GM18867 (cell line): ENCODE measurements at regions not wholly inside any gene's neighbourhood (a gene's known extent, or its start where the extent isn't known, plus 50 kb on each side); places are given as distances from the start of the nearest gene placed in this dataset.

Source experiments
- ATAC-seq: cut with Tn5 transposase; IDR thresholded peaks from one replicate; pipeline ENCODE4 v1.9.1; 2021; ENCODE audit warnings: mild to moderate bottlenecking, moderate library complexity; ENCODE audit not compliant: unreplicated experiment

DNA sequence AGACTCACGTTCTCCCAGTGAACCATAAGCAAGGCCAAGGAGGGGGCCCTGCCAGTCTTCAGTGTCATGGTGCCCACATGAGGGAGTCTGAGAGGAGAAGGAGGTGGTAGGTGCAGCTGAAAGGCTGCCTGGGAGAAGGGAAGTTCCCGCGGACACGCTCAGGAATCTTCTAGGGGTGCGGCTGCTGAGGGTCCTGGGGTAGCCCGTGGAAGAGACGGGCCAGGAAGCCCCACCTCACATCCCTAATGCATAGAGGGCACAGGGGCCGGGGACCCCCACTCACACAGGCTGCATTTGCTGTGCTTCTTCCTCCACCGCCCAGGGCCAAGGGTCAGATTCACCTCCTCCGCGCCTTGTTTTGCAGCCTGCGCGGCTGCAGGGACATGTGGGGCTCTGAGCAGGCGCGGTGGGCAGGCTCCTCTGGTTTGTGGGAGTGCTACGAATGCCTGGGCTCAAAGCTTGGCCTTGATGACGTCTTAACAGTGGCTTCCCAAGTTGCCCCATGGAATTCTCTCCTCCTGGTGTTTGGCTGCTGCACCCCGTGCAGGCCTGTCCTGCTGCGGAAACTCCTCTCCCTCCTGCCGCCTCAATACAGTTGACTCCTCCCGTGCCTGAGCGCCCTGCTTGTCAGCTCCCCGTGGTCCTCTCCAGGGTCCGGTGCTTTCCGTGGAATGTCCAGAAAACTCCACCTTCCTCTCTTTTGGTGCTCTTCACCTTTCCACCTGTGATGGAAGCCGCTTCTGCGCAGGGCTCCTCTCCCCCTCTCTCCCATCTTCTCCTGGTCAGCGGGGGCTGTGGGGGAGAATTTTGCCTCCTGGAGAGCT is 95.7 kb downstream of the VAPA start:
- ATAC-seq, result no peak

GRCh38 chr18:10010611-10011015 is 96.8 kb downstream of the VAPA start:
- ATAC-seq, result no peak

GRCh38 chr18:10011061-10011460 is 97.2 kb downstream of the VAPA start:
- no peak for ATAC-seq

- no peak for ATAC-seq
Observed at GRCh38 chr18:10011751-10012150, 97.9 kb downstream of the VAPA start.

GRCh38 chr18:10012526-10012925 is 98.7 kb downstream of the VAPA start:
- ATAC-seq, result no peak

GRCh38 chr18:10013621-10014543 is 100.1 kb downstream of the VAPA start:
- ATAC-seq, result no peak

- ATAC-seq, result no peak
Observed at GRCh38 chr18:10015288-10015701, 101.5 kb downstream of the VAPA start.

DNA sequence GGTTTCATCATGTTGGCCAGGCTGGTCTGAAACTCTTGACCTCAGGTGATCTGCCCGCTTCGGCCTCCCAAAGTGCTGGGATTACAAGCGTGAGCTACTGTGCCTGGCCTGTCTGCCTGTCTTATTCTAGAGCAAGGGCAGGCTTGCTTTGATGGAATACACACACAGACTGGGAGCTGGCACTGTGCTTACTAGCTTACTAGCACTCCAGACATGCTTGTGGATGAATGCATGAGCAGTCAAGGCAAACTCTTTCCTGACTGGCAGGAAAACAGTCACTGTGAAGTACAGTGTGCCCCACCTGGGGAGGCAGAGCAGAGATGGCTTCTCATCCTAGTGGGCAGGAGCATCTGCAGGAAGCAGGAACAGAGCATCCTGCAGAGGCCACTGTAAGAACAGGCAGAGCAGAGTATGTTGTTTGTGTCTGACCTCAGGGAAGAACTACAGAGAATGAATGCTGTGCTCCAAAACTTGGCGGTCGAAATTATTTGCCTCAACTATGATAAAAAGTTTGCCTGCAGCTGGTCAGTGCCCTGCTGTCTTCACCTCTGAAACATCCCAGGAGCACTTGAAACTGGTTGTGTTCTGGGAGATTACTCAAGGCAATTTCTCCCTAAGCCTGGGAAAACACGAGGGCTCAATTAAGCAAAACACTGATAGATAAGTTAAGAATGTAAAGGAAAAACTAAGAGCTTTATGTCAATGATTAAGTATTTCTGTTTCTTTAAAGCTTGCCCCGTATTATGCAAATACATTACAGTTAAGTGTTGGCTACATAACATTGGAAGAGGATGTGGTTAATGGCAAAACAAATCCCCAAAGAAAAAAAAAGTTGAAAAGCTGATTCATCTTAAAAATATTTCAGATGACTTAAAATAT is 102.4 kb downstream of the VAPA start:
- no peak for ATAC-seq

GRCh38 chr18:10017043-10017442 is 103.2 kb downstream of the VAPA start:
- ATAC-seq, result no peak

GRCh38 chr18:10018289-10018688 is 104.5 kb downstream of the VAPA start:
- no peak for ATAC-seq

DNA sequence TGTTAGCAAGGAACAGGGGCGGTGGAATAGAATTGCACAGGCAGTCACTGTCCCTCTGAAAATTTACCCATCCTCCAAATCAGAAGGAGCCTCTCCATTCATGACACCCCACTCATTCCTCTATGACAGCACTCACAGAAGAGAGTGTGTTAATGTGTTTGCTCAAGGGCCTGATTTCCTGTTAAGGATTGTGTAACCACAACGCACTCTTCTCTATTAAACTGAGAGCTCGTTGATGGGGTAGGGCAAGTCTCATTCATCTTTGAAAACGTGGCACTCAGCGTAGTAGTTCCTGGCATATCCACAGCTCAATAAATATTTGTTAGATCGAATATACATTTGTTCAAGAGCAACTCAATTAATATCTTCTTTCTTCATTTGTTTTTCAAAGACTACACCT is 106.4 kb downstream of the VAPA start:
- ATAC-seq, result no peak

- no peak for ATAC-seq
Observed at GRCh38 chr18:10022365-10022764, 108.5 kb downstream of the VAPA start.

DNA sequence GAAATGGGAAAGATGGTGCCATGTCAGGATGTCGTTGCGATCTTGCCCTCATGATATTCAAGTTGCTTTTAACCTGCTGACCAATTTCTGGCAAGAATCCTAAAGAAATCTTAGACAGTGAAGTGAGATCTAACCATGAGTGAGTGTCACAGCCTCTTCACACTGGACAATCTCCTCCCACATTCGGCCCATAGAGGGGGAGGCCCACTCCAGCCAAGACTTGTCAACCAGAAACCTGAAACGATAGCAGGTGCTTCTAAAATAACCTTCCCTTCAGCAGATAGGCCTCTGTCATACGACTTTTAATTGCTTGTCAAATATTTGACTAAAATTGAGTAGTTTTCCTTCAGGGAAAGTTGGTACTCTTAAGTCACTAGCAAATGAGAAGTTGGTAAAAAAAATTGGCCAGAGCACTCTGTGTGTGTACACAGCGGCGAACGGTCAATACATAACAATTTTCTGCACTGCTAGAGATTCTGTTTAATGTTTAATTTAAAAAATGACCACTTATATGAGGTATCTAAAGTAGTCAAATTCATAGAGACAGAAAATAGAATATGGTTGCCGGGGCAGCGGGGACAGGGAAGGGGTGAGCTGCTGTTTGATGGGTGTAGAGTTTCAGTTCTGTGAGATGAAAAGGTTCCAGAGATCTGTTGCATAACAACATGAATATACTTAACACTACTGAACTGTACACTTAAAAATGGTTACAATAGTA is 110.2 kb downstream of the VAPA start:
- no peak for ATAC-seq

GRCh38 chr18:10025711-10026670 is 112.2 kb downstream of the VAPA start:
- ATAC-seq, result no peak

GRCh38 chr18:10027031-10027430 is 113.2 kb downstream of the VAPA start:
- no peak for ATAC-seq

DNA sequence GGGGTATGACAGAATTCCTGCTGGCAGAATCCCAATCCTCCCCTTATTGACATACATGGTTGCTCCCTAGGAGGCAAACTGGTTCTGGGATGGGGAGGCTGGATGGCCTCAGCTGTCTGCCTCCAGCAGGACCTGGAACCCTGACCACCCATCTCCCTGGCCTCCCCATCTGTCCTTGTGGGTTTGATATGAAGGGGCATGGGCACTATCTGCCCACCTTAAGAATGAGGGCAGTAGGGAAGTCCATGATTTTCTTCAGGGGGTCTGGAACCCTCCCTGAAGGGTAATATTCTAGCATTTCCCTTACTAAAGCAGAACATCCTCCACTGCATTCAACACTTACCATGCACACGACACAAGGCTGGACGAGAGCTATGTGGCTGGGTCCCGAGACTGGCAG is 113.6 kb downstream of the VAPA start:
- no peak for ATAC-seq

- no peak for ATAC-seq
Observed at GRCh38 chr18:10029711-10030110, 115.9 kb downstream of the VAPA start.

DNA sequence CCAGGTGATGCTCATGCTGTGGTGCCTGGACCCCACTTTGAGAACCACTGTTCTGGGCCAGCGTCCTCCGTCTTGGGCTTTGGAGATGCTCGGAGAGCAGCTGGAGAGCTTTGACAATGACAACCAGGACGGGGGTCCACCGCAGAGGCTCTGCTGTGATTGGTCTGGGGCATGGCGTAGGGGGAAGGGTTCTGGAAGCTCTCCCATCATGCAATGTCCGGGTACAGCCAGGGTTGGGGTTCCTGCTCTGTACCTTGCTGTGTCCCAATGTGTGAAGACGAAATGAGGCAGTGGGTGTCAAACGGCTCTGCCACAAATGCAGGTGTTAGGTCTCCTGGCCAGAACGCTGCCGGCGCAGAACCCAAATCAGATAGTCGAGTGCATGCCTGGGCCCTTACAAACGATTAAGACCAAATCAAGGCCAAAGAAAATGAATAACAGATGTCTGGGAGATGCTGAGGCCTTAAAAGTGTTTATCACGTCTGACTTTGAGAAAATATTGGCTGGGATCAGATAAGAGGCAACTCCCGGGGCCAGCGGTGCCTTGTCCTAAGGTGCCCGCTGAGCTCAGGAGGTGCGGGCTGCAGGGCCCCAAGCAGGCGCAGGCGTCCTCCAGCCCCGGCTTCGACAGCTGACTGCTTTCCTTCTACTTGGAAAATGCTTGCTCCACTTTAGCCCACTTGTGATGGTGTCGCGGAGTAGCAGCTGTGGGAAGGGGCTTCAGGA is 117.2 kb downstream of the VAPA start:
- ATAC-seq, result no peak
